GM19043 (cell line): ENCODE measurements at regions not wholly inside any gene's neighbourhood (a gene's known extent, or its start where the extent isn't known, plus 50 kb on each side); places are given as distances from the start of the nearest gene placed in this dataset.

ENCODE experiments used
- ATAC-seq: cut with Tn5 transposase; IDR thresholded peaks from one replicate; pipeline ENCODE4 v1.9.1; 2021; ENCODE audit warnings: low read depth; ENCODE audit not compliant: unreplicated experiment

DNA sequence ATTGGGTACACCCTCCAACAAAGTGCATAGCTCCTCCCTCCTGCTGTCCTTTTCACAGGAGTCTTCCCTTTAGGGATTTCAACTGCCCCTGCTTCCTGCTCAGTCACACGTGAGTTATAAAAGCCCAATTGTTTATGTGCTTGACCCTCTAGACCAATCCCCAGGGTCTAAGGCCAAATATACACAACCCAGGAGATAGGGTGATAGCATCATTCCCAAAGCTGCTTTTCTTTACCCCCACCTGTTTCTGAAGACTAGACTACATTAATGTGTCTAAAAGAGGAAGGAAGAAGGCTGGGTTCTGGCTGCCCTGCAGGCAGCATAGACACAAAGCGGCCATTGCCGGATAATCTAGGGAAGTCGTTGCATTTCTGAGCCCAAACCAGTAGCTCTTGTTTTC lies 526.7 kb upstream of the FRG1 start:
- ATAC-seq = no peak

DNA sequence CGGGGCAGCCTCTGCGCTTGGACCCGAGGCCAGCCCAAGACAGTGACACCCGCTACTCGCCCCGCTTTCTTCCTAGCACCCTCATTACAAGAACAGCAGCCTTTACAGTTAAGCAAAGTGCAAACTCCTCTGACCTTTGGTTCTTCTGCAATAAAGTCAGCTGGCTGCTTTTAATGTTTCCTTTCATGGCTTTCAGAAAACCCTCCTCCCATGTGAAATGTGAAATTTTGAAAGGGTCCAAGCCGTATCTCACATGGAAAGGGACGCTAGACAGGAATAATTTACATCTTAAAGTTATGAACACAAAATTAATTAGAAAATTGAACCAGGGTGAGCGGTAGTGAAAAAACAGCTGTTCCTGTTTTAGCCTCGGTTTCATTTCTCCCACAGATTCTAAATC lies 520.1 kb upstream of the FRG1 start:
- no peak for ATAC-seq

DNA sequence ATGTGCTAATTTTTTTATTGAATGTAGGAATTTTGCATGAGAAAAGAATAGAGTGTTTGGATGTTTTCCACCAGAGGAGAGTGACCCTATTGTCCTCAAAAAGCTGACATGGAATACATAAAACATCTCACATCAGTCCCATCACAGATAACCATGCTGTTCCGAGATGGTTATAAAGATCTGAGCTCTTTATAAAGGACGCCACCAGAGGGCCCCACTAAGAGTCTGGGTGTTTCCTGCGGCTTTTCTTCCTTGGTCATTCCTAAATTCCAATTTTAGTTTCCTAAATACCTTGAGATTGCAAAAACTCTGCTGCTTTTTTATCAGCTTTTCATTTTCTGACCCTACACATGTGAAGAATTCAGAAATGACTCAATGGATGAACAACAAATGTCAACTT lies 504.5 kb upstream of the FRG1 start:
- ATAC-seq = no peak

DNA sequence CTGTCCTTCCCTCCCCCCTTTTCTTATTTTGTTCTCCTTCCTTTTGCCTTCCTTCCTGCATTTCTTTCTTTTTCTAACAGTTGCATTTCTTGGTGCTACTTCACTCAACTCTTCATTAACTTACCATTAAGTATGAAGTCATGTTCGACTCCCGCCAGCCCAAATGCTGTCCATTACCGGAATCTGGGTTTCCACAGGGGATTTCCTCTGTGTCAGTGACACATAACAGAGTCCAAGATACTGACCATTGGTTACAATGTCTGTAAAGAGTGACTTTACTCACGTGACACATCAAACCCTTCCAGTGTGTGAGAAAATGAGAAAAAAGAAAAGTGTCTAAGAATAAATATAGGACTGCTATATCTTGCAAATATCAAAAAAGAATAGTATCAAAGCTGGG lies 500.0 kb upstream of the FRG1 start:
- no peak for ATAC-seq

DNA sequence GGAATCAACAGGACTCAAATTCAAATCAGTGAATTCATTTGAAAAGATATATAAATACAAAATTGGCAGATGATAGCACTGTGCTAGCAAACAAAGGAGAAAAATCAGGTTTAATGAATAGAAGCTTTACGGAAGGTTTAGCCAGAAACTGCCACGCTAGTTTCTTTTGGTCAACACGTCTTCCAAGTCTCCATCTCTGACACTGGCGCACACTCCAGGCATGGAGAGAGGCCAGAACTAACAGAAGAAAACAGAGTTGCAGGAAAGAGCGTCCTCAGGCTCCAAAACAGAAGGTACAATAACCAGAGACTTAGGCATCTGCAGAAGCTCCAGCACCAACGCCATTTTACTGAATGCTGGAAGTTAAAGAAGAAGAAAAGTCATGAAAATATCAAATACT lies 497.3 kb upstream of the FRG1 start:
- no peak for ATAC-seq

GRCh38 chr4:189445613-189446012 lies 495.1 kb upstream of the FRG1 start:
- ATAC-seq = no peak

DNA sequence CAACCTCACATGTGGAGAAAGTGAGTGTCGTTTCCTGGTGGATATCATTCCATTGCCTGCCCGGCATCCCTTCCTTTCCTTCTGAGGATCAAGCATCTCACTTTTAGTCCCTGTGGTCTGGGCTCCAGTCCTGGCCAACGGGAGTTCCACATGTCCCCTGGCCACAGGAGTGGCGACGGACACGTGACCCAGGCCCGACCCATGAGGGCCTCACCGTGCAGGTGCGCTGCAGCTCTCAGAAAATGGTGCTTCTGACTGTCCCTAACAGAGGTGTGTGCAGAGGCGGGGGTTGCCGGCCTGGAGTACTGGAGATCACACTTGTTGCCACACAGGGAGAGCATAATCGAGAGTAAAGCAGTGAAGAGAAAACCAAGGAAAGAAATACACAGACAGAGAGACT lies 476.9 kb upstream of the FRG1 start:
- ATAC-seq = no peak

DNA sequence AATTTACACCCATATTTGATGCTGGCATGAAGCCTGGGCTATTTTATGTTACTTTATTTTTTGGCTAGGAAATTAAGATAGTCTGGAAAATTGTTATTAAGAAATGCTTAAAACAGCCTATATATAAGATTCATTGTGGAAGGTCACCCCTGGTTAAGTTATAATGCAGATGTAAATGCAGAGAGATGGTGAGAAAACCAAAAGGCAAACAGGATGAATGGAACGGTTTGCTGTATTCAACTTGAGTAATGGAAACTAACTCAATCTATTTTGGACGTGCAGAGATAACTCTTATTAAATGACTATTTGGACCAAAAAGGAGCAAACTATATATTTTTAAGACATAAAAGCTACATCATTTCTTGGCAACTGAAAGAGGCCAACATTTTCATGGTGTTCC lies 446.3 kb upstream of the FRG1 start:
- ATAC-seq = no peak

DNA sequence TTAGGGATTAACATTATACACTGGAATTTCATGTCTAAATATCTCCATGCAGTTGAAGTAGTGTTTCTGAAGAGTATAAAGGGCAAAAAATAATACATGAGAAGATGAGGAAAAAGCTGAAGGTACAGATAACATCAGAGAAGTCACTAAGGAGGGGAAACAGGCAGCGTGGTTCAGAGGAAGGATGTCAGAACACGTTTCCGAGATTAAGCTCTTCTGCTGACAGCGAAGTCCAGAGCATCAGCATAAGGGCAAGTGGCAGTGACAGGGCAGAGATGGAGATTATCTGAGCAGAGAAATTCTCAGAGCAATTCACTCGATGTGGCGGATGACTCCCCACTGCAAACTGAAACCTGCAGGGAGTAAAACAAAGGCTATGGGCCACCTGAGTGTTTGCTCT lies 443.2 kb upstream of the FRG1 start:
- no peak for ATAC-seq

- no peak for ATAC-seq
Measured at GRCh38 chr4:189497996-189498395, 442.7 kb upstream of the FRG1 start.

DNA sequence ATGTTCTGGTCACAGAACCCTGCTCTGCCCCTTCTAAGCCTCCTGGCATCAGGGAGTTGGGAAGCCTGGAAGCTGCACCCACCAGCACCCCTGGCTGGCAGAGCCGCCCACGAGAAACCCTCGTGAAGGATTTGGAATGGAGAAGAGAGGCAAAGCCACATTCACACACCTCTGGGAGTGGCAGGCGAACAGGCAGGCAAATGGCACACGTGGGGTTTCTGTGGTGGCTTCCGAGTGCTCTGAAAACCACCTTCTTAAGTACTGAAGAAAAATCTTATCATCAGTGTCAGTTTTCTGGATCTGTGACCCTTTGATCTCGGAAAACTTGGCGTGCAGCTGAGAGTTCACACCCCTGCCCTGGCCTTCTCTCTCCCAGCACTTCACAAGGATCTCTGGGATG lies 442.2 kb upstream of the FRG1 start:
- no peak for ATAC-seq

DNA sequence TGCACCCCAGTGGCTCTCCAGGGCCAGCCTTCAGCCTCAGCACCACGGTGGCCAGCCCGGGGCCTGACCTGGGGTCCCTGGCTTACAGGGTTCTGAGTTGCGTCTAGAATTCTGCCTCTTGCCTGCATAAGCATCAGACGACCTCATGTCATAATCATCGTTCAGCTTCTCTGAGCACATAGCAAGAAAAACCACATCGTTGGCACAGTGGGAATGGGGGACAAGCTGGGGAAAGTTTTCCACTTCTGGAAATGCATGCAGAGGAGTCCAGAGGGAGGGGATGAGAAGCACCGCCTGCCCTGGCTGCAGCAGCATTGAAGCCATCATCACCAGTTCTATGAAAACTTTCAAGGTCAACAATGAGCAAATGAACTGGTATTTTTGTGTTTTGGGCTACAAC lies 441.0 kb upstream of the FRG1 start:
- ATAC-seq = no peak

- ATAC-seq = no peak
Measured at GRCh38 chr4:189500970-189501369, 439.7 kb upstream of the FRG1 start.

DNA sequence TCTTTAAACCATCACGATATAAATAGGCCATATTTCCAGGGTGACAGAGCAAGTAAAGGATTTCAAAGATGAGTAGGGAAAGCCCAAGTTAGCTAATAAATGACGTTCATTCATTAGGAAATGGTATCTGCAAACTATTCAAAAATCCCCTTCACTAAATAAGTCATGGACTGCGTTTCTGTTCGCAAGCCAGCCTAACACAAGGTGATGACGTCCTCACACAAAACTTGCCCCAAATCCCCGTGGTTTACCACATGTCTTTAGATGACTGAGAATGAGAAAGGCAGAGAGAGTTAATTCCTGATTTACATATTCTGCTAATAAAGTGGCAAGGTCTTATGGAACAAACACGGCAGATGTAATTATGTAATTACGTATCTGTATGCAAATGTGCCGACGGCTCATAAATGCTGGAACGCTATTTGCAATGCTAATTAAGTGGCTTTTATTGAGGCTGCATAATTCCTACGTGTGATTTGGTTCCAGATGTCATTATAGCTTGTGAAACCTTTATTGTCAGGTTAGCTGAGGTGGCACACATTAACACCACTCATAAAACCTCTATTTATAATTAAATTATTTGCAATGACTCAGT lies 437.7 kb upstream of the FRG1 start:
- no peak for ATAC-seq

DNA sequence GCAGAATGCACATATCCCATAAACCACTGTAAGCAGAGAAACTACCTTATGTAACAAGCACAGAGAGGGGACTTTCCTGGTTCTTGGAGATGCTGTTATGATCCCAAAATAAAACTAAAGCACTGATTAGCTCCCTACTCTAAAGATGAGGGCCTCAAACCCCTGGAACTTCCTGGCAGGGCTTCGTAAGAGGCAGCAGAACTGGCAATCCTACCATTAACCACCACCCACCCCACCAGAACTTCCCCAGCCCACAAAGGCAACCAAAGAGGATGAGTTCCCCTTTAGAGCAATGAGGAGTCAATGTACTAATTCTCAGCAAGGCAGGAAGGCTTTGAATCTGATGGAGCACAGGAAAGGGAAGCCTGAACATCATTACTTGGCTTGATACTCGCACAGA lies 436.5 kb upstream of the FRG1 start:
- ATAC-seq = no peak

DNA sequence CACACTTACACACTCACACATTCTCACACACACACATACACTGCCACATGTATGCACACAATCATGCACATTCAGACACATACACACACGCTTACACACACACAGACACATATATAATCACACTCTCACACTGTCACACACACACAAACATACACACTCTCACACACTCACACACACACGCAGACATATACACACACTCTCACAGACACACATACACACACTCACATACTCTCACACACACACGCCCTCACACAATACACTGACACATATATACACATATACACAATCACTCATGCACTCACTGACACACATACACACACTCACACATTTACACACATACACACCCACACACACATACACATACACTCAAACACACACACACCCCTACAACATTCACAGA lies 435.3 kb upstream of the FRG1 start:
- no peak for ATAC-seq

DNA sequence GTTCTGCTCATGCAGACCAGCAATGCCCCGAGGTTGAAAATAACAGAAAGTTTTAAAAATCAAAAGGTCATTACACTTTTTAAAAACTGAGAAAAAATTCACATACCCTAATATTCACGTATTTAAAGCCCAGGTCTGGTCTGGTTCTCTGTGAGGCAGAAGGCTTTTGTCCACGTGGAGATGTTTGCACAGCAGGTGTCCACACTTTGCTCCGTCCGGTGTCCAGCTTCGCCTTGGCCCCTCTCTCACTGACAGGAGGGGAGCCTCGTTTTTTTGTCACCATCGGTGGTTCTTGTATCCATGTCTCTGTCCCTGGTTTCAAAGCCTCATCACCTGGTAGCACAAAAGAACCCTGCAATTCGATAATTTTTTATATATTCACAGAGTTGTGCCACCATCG lies 434.6 kb upstream of the FRG1 start:
- no peak for ATAC-seq

DNA sequence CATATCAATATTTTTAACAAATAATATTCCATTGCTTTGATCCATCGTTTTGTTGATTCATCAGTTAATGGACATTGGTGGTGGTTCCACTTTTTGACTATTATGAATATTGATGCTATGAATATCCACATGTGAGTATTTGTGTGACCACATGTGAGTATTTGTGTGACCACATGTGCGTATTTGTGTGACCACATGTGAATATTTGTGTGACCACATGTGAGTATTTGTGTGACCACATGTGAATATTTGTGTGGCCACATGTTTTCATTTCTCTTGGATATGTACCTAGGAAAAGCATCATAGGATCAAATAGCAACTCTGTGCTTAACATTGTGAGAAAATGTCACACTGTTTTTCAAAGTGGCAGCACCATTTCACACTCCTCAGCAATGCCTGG lies 433.6 kb upstream of the FRG1 start:
- no peak for ATAC-seq

DNA sequence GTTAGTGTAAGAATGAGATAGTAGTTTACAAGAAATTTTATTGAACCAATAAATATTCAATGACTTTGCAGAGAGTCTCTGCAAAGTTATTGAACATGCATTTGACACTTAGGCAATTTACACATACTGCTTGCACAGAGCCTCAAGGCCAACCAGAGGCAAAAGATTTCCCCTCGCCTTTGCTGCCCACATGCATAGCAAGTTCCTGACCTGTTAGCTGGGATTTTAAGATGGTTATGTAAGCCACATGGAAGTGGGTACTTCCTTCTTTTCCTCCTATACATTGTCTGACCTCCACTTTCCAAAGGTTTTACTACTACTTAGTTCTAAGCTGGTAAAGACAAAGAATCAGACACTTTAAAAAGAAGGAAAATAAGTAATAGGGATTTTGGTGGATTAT lies 430.1 kb upstream of the FRG1 start:
- no peak for ATAC-seq

DNA sequence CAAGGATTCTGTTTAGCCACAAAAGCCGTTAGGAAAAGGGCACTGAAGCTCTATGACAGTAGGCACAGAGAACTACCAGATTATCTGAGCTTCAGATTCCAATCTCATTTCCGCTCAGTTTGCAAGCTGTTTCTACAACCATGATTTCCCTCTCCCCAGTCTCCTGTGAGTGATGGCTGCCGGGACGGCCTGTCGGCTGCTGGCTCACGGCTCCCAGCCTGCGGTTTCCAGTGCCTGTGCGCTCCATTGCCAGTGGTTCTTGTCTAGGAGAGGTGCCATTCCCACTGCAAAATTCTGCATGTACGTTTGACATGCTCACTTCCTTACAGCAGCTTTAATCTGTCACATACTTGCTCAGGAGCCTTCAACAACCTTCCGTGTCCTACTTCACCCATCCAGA lies 429.1 kb upstream of the FRG1 start:
- no peak for ATAC-seq

- ATAC-seq = no peak
Measured at GRCh38 chr4:189513421-189513820, 427.3 kb upstream of the FRG1 start.

GRCh38 chr4:189514209-189514608 lies 426.5 kb upstream of the FRG1 start:
- no peak for ATAC-seq

GRCh38 chr4:189516902-189517301 lies 423.8 kb upstream of the FRG1 start:
- no peak for ATAC-seq
